ENCODE measurements at regions not wholly inside any gene's neighbourhood (a gene's known extent, or its start where the extent isn't known, plus 50 kb on each side); places are given as distances from the start of the nearest gene placed in this dataset.

DNA sequence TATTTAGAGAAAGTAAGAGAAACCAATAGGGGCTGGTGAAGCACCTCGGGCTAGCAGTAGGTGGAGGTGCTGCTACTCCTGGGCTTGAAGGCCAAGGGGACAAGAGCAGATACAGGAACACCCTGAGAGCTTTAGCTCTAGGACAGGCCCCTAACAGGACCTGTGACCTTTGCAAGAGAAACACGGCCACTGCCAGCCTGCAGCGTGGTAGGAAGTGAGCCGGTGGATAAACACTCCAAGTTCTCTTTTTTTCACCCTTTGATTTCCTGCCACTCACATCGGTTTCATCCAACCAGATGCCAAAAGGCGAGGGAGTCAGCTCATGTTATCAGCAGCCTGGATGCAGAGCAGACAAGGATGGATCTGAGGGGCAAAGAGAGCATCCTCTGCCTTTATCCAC lies 66.8 kb upstream of the SPRED2 start:
- Histone ChIP-seq H3K27me3 (ENCODE audit: insufficient read depth) (no peaks in the 10 kb centered on the region), H3K9me3 (no peaks in the 10 kb centered on the region), H3K4me1 (ENCODE audit: control insufficient read depth in 1 of 2, insufficient read depth in 2 of 2, low read depth in 1 of 2, low read length in 1 of 2) (no peaks in the 10 kb centered on the region), H3K4me3 (ENCODE audit: low read depth in 2 of 2, low read length in 1 of 2) (no peak overlapping the region), H3K9ac (no peak overlapping the region), H3K4me2 (no peak overlapping the region), H3K79me2 (ENCODE audit: insufficient read depth) (no peaks in the 10 kb centered on the region), H3K27ac (ENCODE audit: low read depth in 2 of 2, low read length in 1 of 2) (no peak overlapping the region), H3K36me3 (replicated peaks in 1 of 2; ENCODE audit: control insufficient read depth in 1 of 2, insufficient read depth in 2 of 2, low read length in 1 of 2) (no peaks in the 10 kb centered on the region), H3F3A (replicated peaks; ENCODE audit: insufficient read depth) (no peaks in the 10 kb centered on the region), H3K9me2 (no peaks in the 10 kb centered on the region), H4K20me1 (ENCODE audit: insufficient read depth) (no peaks in the 10 kb centered on the region), H2AFZ (ENCODE audit: low read depth) (no peak overlapping the region)
- no peak for TF ChIP-seq NFIC (IDR thresholded peaks at IDR 0.05; ENCODE audit: borderline replicate concordance)
- TF ChIP-seq RXRA (IDR thresholded peaks at IDR 0.05; ENCODE audit: borderline replicate concordance, low read depth), result no peak
- TF ChIP-seq, protein P1, sequence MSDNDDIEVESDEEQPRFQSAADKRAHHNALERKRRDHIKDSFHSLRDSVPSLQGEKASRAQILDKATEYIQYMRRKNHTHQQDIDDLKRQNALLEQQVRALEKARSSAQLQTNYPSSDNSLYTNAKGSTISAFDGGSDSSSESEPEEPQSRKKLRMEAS (IDR thresholded peaks at IDR 0.05; ENCODE audit: low read depth), result no peak
- no peak for TF ChIP-seq RCOR1 (IDR thresholded peaks at IDR 0.05; ENCODE audit: low read length)
- TF ChIP-seq, protein P2, sequence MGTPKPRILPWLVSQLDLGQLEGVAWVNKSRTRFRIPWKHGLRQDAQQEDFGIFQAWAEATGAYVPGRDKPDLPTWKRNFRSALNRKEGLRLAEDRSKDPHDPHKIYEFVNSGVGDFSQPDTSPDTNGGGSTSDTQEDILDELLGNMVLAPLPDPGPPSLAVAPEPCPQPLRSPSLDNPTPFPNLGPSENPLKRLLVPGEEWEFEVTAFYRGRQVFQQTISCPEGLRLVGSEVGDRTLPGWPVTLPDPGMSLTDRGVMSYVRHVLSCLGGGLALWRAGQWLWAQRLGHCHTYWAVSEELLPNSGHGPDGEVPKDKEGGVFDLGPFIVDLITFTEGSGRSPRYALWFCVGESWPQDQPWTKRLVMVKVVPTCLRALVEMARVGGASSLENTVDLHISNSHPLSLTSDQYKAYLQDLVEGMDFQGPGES (IDR thresholded peaks at IDR 0.05; ENCODE audit: low read depth, low read length), result no peak
- TF ChIP-seq, protein P3, sequence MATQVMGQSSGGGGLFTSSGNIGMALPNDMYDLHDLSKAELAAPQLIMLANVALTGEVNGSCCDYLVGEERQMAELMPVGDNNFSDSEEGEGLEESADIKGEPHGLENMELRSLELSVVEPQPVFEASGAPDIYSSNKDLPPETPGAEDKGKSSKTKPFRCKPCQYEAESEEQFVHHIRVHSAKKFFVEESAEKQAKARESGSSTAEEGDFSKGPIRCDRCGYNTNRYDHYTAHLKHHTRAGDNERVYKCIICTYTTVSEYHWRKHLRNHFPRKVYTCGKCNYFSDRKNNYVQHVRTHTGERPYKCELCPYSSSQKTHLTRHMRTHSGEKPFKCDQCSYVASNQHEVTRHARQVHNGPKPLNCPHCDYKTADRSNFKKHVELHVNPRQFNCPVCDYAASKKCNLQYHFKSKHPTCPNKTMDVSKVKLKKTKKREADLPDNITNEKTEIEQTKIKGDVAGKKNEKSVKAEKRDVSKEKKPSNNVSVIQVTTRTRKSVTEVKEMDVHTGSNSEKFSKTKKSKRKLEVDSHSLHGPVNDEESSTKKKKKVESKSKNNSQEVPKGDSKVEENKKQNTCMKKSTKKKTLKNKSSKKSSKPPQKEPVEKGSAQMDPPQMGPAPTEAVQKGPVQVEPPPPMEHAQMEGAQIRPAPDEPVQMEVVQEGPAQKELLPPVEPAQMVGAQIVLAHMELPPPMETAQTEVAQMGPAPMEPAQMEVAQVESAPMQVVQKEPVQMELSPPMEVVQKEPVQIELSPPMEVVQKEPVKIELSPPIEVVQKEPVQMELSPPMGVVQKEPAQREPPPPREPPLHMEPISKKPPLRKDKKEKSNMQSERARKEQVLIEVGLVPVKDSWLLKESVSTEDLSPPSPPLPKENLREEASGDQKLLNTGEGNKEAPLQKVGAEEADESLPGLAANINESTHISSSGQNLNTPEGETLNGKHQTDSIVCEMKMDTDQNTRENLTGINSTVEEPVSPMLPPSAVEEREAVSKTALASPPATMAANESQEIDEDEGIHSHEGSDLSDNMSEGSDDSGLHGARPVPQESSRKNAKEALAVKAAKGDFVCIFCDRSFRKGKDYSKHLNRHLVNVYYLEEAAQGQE (IDR thresholded peaks at IDR 0.05; ENCODE audit: low read depth, low read length), result no peak
- no peak for TF ChIP-seq EZH2phosphoT487 (IDR thresholded peaks at IDR 0.05; ENCODE audit: borderline replicate concordance, low read depth)
- TF ChIP-seq TCF12 (IDR thresholded peaks at IDR 0.05), result no peak
- TF ChIP-seq CHD2 (IDR thresholded peaks at IDR 0.05; ENCODE audit: low read length, partially characterized antibody), result no peak
- TF ChIP-seq SMC3 (IDR thresholded peaks at IDR 0.05; ENCODE audit: low read depth, low read length), result no peak
- no peak for TF ChIP-seq EP300 (IDR thresholded peaks at IDR 0.05; ENCODE audit: borderline replicate concordance in 1 of 2, low read depth in 1 of 2, low read length in 1 of 2)
- no peak for TF ChIP-seq YY1 (IDR thresholded peaks at IDR 0.05; ENCODE audit: low read depth)
- WGBS (ENCODE audit: low lambda C conversion rate), result 71% methylated on average over 6 of the region's 6 CpGs
- POLR2A ChIA-PET, result no interaction called here
- CTCF ChIA-PET, result no interaction called here
- DNase-seq, result no peak

DNA sequence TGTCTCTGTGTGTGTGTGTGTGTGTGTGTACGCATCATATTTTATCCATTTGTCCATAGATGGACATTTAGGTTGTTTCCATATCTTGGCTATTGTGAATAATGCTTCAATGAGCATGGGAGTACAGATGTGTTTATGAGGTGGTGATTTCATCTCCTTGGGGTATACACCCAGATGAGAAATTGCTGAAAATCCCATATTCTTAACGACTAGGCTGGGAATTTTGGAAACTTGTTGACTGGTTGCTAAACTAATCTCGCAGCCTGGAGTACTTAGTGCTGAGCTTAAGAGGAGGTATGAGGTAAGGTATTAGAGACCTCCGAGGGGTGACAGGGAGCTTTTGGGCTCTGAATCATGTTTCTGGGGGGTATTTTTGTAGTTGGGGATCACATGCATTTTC lies 66.0 kb upstream of the SPRED2 start:
- no peaks in the 10 kb centered on the region for H3K9me2 ChIP-seq
- DNase-seq, result no peak
- no peaks in the 10 kb centered on the region for H3K27me3 ChIP-seq (ENCODE audit: insufficient read depth)
- H3K27ac ChIP-seq (ENCODE audit: low read depth in 2 of 2, low read length in 1 of 2), result no peak overlapping the region
- ChIA-PET POLR2A (interaction anchor here (0.6 kb wide), 1 partner anchor 511 kb away, joined by 3 read pairs; no protein-coding TSS in a partner anchor), CTCF (interaction anchor here (1.2 kb wide), 1 partner anchor 12 kb away, joined by 3 read pairs; no protein-coding TSS in a partner anchor)
- H2AFZ ChIP-seq (ENCODE audit: low read depth), result no peak overlapping the region
- no peak overlapping the region for H3K4me2 ChIP-seq
- no peaks in the 10 kb centered on the region for H4K20me1 ChIP-seq (ENCODE audit: insufficient read depth)
- 71% methylated on average over 4 of the region's 4 CpGs for WGBS (ENCODE audit: low lambda C conversion rate)
- no peaks in the 10 kb centered on the region for H3K9me3 ChIP-seq
- H3K4me1 ChIP-seq (ENCODE audit: control insufficient read depth in 1 of 2, insufficient read depth in 2 of 2, low read depth in 1 of 2, low read length in 1 of 2), result no peaks in the 10 kb centered on the region
- no peaks in the 10 kb centered on the region for H3K79me2 ChIP-seq (ENCODE audit: insufficient read depth)
- no peak overlapping the region for H3K9ac ChIP-seq
- no peaks in the 10 kb centered on the region for H3F3A ChIP-seq (replicated peaks; ENCODE audit: insufficient read depth)
- H3K4me3 ChIP-seq (ENCODE audit: low read depth in 2 of 2, low read length in 1 of 2), result no peak overlapping the region
- no peaks in the 10 kb centered on the region for H3K36me3 ChIP-seq (replicated peaks in 1 of 2; ENCODE audit: control insufficient read depth in 1 of 2, insufficient read depth in 2 of 2, low read length in 1 of 2)
- TF ChIP-seq, protein P3 (IDR thresholded peaks at IDR 0.05; ENCODE audit: low read depth, low read length), result no peak
- TF ChIP-seq EZH2phosphoT487 (IDR thresholded peaks at IDR 0.05; ENCODE audit: borderline replicate concordance, low read depth) (no peak), FOXJ3 (CRISPR knock-in tag; IDR thresholded peaks at IDR 0.05) (no peak)
- TF ChIP-seq, protein P4, sequence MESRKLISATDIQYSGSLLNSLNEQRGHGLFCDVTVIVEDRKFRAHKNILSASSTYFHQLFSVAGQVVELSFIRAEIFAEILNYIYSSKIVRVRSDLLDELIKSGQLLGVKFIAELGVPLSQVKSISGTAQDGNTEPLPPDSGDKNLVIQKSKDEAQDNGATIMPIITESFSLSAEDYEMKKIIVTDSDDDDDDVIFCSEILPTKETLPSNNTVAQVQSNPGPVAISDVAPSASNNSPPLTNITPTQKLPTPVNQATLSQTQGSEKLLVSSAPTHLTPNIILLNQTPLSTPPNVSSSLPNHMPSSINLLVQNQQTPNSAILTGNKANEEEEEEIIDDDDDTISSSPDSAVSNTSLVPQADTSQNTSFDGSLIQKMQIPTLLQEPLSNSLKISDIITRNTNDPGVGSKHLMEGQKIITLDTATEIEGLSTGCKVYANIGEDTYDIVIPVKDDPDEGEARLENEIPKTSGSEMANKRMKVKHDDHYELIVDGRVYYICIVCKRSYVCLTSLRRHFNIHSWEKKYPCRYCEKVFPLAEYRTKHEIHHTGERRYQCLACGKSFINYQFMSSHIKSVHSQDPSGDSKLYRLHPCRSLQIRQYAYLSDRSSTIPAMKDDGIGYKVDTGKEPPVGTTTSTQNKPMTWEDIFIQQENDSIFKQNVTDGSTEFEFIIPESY (IDR thresholded peaks at IDR 0.05; ENCODE audit: borderline replicate concordance, low read depth), result no peak
